H9 (cell line): ENCODE measurements at regions not wholly inside any gene's neighbourhood (a gene's known extent, or its start where the extent isn't known, plus 50 kb on each side); places are given as distances from the start of the nearest gene placed in this dataset.

Source experiments
- DNase-seq: peaks from one replicate; pipeline ENCODE4 v3.0.0-alpha.2; 2017
- H2AFZ ChIP-seq: one replicate; pipeline ENCODE4 v1.6.1; 2013; ENCODE audit warnings: mild to moderate bottlenecking, low read length, control low read depth, moderate library complexity
- H2AK5ac ChIP-seq: 2 replicates; pipeline ENCODE4 v1.6.1; 2013; ENCODE audit warnings: low read length, control low read depth, mixed read lengths; ENCODE audit not compliant: insufficient read length
- H2BK120ac ChIP-seq: one replicate; pipeline ENCODE4 v1.6.1; 2013; ENCODE audit warnings: low read depth, mild to moderate bottlenecking, low read length, control low read depth, inconsistent platforms; ENCODE audit not compliant: poor library complexity, severe bottlenecking
- H2BK12ac ChIP-seq: 2 replicates; pipeline ENCODE4 v1.6.1; 2013; ENCODE audit warnings: low read length, control low read depth, mixed read lengths, low read depth; ENCODE audit not compliant: insufficient read length
- H2BK15ac ChIP-seq: 2 replicates; pipeline ENCODE4 v1.6.1; 2013; ENCODE audit warnings: low read depth, low read length, control low read depth
- H2BK20ac ChIP-seq: one replicate; pipeline ENCODE4 v1.6.1; 2013; ENCODE audit warnings: low read depth, mild to moderate bottlenecking, low read length, control low read depth, inconsistent platforms; ENCODE audit not compliant: poor library complexity, severe bottlenecking
- H2BK5ac ChIP-seq: 2 replicates; pipeline ENCODE4 v1.6.1; 2013; ENCODE audit warnings: low read length, control low read depth, mixed read lengths; ENCODE audit not compliant: insufficient read length
- H3K14ac ChIP-seq: 2 replicates; pipeline ENCODE4 v1.6.1; 2013; ENCODE audit warnings: low read length, control low read depth; ENCODE audit not compliant: insufficient read depth
- H3K18ac ChIP-seq: 2 replicates; pipeline ENCODE4 v1.6.1; 2013; ENCODE audit warnings: low read depth, mild to moderate bottlenecking, mixed read lengths, low read length, control low read depth; ENCODE audit not compliant: insufficient read length
- H3K23ac ChIP-seq: 2 replicates; pipeline ENCODE4 v1.6.1; 2013; ENCODE audit warnings: low read length, control low read depth, mixed read lengths, low read depth; ENCODE audit not compliant: insufficient read length
- H3K23me2 ChIP-seq: 2 replicates; pipeline ENCODE4 v1.6.1; 2013; ENCODE audit warnings: low read depth, mild to moderate bottlenecking, mixed read lengths, low read length, control low read depth; ENCODE audit not compliant: insufficient read length, poor library complexity, severe bottlenecking
- H3K27ac ChIP-seq: 2 replicates; pipeline ENCODE4 v1.5.1; 2013; ENCODE audit warnings: low read length, control low read depth, mixed read lengths, low read depth; ENCODE audit not compliant: insufficient read length
- H3K27me3 ChIP-seq: 2 replicates; pipeline ENCODE4 v1.6.1; 2013; ENCODE audit warnings: low read length, control low read depth, inconsistent platforms; ENCODE audit not compliant: insufficient read depth
- H3K4ac ChIP-seq: 2 replicates; pipeline ENCODE4 v1.6.1; 2013; ENCODE audit warnings: low read depth, mild to moderate bottlenecking, control low read depth, inconsistent platforms, low read length, moderate library complexity
- H3K4me1 ChIP-seq: 2 replicates; pipeline ENCODE4 v1.6.1; 2013; ENCODE audit warnings: low read length, control low read depth, inconsistent platforms; ENCODE audit not compliant: insufficient read depth
- H3K4me2 ChIP-seq: 2 replicates; pipeline ENCODE4 v1.6.1; 2013; ENCODE audit warnings: low read length, control low read depth, mixed read lengths; ENCODE audit not compliant: insufficient read length, insufficient read depth
- H3K56ac ChIP-seq: 2 replicates; pipeline ENCODE4 v1.6.1; 2013; ENCODE audit warnings: low read depth, mild to moderate bottlenecking, mixed read lengths, low read length, control low read depth; ENCODE audit not compliant: insufficient read length
- H3K79me1 ChIP-seq: 2 replicates; pipeline ENCODE4 v1.6.1; 2013; ENCODE audit warnings: low read depth, mild to moderate bottlenecking, moderate library complexity, low read length, control low read depth, inconsistent platforms; ENCODE audit not compliant: insufficient read depth, poor library complexity, severe bottlenecking
- H3K79me2 ChIP-seq: 2 replicates; pipeline ENCODE4 v1.6.1; 2013; ENCODE audit warnings: low read length, control low read depth, inconsistent platforms; ENCODE audit not compliant: insufficient read depth
- H3K9ac ChIP-seq: 2 replicates; pipeline ENCODE4 v1.6.1; 2013; ENCODE audit warnings: low read length, control low read depth, mixed read lengths; ENCODE audit not compliant: insufficient read length; ENCODE audit errors: extremely low read depth
- H3K9me3 ChIP-seq: one replicate; pipeline ENCODE4 v1.6.1; 2013; ENCODE audit warnings: low read depth, low read length, inconsistent platforms; ENCODE audit not compliant: control insufficient read depth
- H3T11ph ChIP-seq: one replicate; pipeline ENCODE4 v1.6.1; 2013; ENCODE audit warnings: mild to moderate bottlenecking, low read length, control low read depth, inconsistent platforms
- H4K20me1 ChIP-seq: one replicate; pipeline ENCODE4 v1.6.1; 2013; ENCODE audit not compliant: control insufficient read depth, insufficient read length, insufficient read depth
- H4K5ac ChIP-seq: 2 replicates; pipeline ENCODE4 v1.6.1; 2013; ENCODE audit warnings: low read depth, mild to moderate bottlenecking, mixed read lengths, low read length, control low read depth; ENCODE audit not compliant: insufficient read length
- H4K8ac ChIP-seq: replicated peaks from 2 replicates; pipeline ENCODE4 v1.6.1; 2013; ENCODE audit warnings: low read length, control low read depth, mixed read lengths, low read depth; ENCODE audit not compliant: insufficient read length
- H4K91ac ChIP-seq: 2 replicates; pipeline ENCODE4 v1.6.1; 2013; ENCODE audit warnings: low read depth, mild to moderate bottlenecking, moderate library complexity, mixed read lengths, low read length, control low read depth; ENCODE audit not compliant: insufficient read length
- H3K27ac Mint-ChIP-seq, 3 experiments: 2 replicates in 2 of 3; 3 replicates in 1 of 3; pipeline ENCODE4 v1.8.0; 2020 to 2021; ENCODE audit warnings: mixed read lengths in 3 of 3, mild to moderate bottlenecking in 1 of 3, moderate library complexity in 1 of 3
- H3K27me3 Mint-ChIP-seq: 2 replicates; pipeline ENCODE4 v1.8.0; 2021; ENCODE audit warnings: low read depth, mild to moderate bottlenecking, moderate library complexity, mixed read lengths
- H3K36me3 Mint-ChIP-seq, 3 experiments: 2 replicates in 2 of 3; 3 replicates in 1 of 3; pipeline ENCODE4 v1.8.0; 2020 to 2021; ENCODE audit warnings: low read depth in 3 of 3, mixed read lengths in 3 of 3; ENCODE audit not compliant: insufficient read depth in 1 of 3
- H3K4me1 Mint-ChIP-seq, 2 experiments: 2 replicates each; pipeline ENCODE4 v1.8.0; 2020; ENCODE audit warnings: mixed read lengths in 2 of 2
- H3K4me3 Mint-ChIP-seq, 2 experiments: 2 replicates in 1 of 2; 3 replicates in 1 of 2; pipeline ENCODE4 v1.8.0; 2020 to 2021; ENCODE audit warnings: mild to moderate bottlenecking in 2 of 2, mixed read lengths in 2 of 2, moderate library complexity in 1 of 2
- H3K9me3 Mint-ChIP-seq, 2 experiments: 2 replicates in 1 of 2; 3 replicates in 1 of 2; pipeline ENCODE4 v1.8.0; 2020; ENCODE audit warnings: mild to moderate bottlenecking in 2 of 2, mixed read lengths in 2 of 2, moderate library complexity in 1 of 2
- CTCF ChIP-seq: fragments of 200-600 bp; sonication (generic); conservative IDR thresholded peaks from 3 replicates; pipeline ENCODE4 v1.8.0; 2021; ENCODE audit warnings: antibody characterized with exemption, mild to moderate bottlenecking
- WGBS: extraction: QIAGEN DNeasy Blood & Tissue Kit; methylation state at CpG from one replicate; pipeline ENCODE4 v1.1.7; 2013; ENCODE audit warnings: missing lambda C conversion rate, low lambda C conversion rate, mixed read lengths; ENCODE audit not compliant: insufficient read length; ENCODE audit errors: extremely low coverage; 5-methylcytosine and 5-hydroxymethylcytosine counted together

- Histone ChIP-seq H3K56ac (no peak overlapping the region), H2BK20ac (no peak overlapping the region), H3K14ac (no peak overlapping the region), H3K4ac (no peak overlapping the region), H3K4me1 (no peaks in the 10 kb centered on the region), H3T11ph (no peak overlapping the region), H2AFZ (no peak overlapping the region), H4K20me1 (no peaks in the 10 kb centered on the region), H2BK12ac (no peak overlapping the region), H2BK15ac (no peak overlapping the region), H2AK5ac (no peak overlapping the region), H4K91ac (no peak overlapping the region), H4K8ac (no peak overlapping the region), H3K9ac (no peak overlapping the region), H3K27ac (no peak overlapping the region), H3K27me3 (no peaks in the 10 kb centered on the region), H3K79me1 (no peaks in the 10 kb centered on the region), H3K4me2 (no peak overlapping the region), H3K9me3 (no peaks in the 10 kb centered on the region), H3K23ac (no peak overlapping the region), H3K79me2 (no peaks in the 10 kb centered on the region), H3K18ac (no peak overlapping the region), H3K23me2 (no peaks in the 10 kb centered on the region), H2BK5ac (no peak overlapping the region), H4K5ac (no peak overlapping the region), H2BK120ac (no peak overlapping the region)
- Mint-ChIP-seq H3K4me1 (no peaks in the 10 kb centered on the region), H3K27ac (no peak overlapping the region), H3K9me3 (no peaks in the 10 kb centered on the region), H3K27me3 (peaks cover 10% of the 10 kb centered on the region), H3K36me3 (no peaks in the 10 kb centered on the region), H3K4me3 (no peak overlapping the region)
- TF ChIP-seq CTCF, result no peak
- no peak for DNase-seq
- no CpG with 5 or more reads among the region's 1 CpG for WGBS
Observed at GRCh38 chr7:47145186-47145725, 436.7 kb downstream of the TNS3 start.
